H1 (cell line): ENCODE measurements at regions not wholly inside any gene's neighbourhood (a gene's known extent, or its start where the extent isn't known, plus 50 kb on each side); places are given as distances from the start of the nearest gene placed in this dataset.

ENCODE experiments used
- CTCF ChIA-PET: fragments of 300-600 bp; sonication (Branson Sonifier 250); formaldehyde crosslinking; loops from one replicate; lab custom pipeline; 2021; ENCODE audit not compliant: partially characterized antibody; lab: Charles Lee
- POLR2A ChIA-PET: fragments of 300-600 bp; sonication (Branson Sonifier 250); formaldehyde crosslinking; loops from one replicate; lab custom pipeline; 2021; ENCODE audit warnings: inconsistent platforms; ENCODE audit not compliant: partially characterized antibody; lab: Charles Lee
- DNase-seq, 2 experiments: peaks; one replicate each; pipeline versions ENCODE4 v3.0.0 to v3.0.0-alpha.2; 2010 to 2022; ENCODE audit warnings: low spot score in 2 of 2, low read depth in 1 of 2, mixed read lengths in 1 of 2
- FAIRE-seq: peaks from 2 replicates; lab custom pipeline; 2011; peaks lifted over from hg19 to GRCh38; lab: Jason Lieb, UNC
- H2AFZ ChIP-seq: 2 replicates; pipeline ENCODE4 v1.8.1; 2012; ENCODE audit warnings: low read length, inconsistent platforms
- H2AK5ac ChIP-seq: 2 replicates; pipeline ENCODE4 v1.6.1; 2013; ENCODE audit warnings: low read depth, low read length
- H2BK120ac ChIP-seq: replicated peaks from 2 replicates; pipeline ENCODE3; 2013; ENCODE audit warnings: low read depth, low read length, inconsistent platforms
- H2BK12ac ChIP-seq: 2 replicates; pipeline ENCODE4 v1.6.1; 2013; ENCODE audit warnings: low read depth, low read length
- H2BK15ac ChIP-seq: 2 replicates; pipeline ENCODE4 v1.6.1; 2013; ENCODE audit warnings: low read length
- H2BK20ac ChIP-seq: 2 replicates; pipeline ENCODE4 v1.6.1; 2013; ENCODE audit warnings: low read length
- H2BK5ac ChIP-seq: 2 replicates; pipeline ENCODE4 v1.6.1; 2013; ENCODE audit warnings: low read depth, low read length
- H3K14ac ChIP-seq: 2 replicates; pipeline ENCODE4 v1.6.1; 2013; ENCODE audit warnings: inconsistent platforms; ENCODE audit not compliant: insufficient read length
- H3K18ac ChIP-seq: 2 replicates; pipeline ENCODE4 v1.6.1; 2013; ENCODE audit warnings: low read length; ENCODE audit errors: extremely low read depth
- H3K23ac ChIP-seq: 2 replicates; pipeline ENCODE4 v1.6.1; 2013; ENCODE audit warnings: inconsistent platforms; ENCODE audit not compliant: insufficient read length
- H3K23me2 ChIP-seq: 2 replicates; pipeline ENCODE4 v1.6.1; 2013; ENCODE audit warnings: low read depth, low read length
- H3K27ac ChIP-seq: 2 replicates; pipeline ENCODE4 v1.6.1; 2011; ENCODE audit warnings: low read depth, low read length, inconsistent platforms
- H3K27me3 ChIP-seq, 4 experiments: replicated peaks in 1 of 4; 1 replicate in 1 of 4; 2 replicates in 3 of 4; pipeline versions ENCODE4 v1.6.1 to v1.8.1; 2011 to 2013; ENCODE audit warnings: low read length in 3 of 4, mild to moderate bottlenecking in 3 of 4, inconsistent platforms in 2 of 4, mixed read lengths in 2 of 4, moderate library complexity in 1 of 4; ENCODE audit not compliant: control insufficient read depth in 3 of 4, insufficient read depth in 3 of 4; ENCODE audit errors: extremely low read depth in 1 of 4
- H3K36me3 ChIP-seq, 4 experiments: 2 replicates each; pipeline versions ENCODE4 v1.6.1 to v1.8.1; 2011 to 2013; ENCODE audit warnings: mild to moderate bottlenecking in 4 of 4, low read length in 3 of 4, moderate library complexity in 2 of 4, control low read depth in 1 of 4, inconsistent platforms in 1 of 4; ENCODE audit not compliant: insufficient read depth in 4 of 4, control insufficient read depth in 2 of 4
- H3K4ac ChIP-seq: replicated peaks from 2 replicates; pipeline ENCODE3; 2013; ENCODE audit warnings: low read length, low read depth, mixed read lengths, inconsistent platforms; ENCODE audit not compliant: insufficient read length
- H3K4me1 ChIP-seq, 4 experiments: replicated peaks in 1 of 4; 1 replicate in 1 of 4; 2 replicates in 3 of 4; pipeline versions ENCODE4 v1.6.1 to v1.8.1; 2011 to 2013; ENCODE audit warnings: low read length in 3 of 4, inconsistent platforms in 2 of 4, mixed read lengths in 1 of 4; ENCODE audit not compliant: insufficient read depth in 4 of 4, control insufficient read depth in 3 of 4
- H3K4me2 ChIP-seq, 2 experiments: 2 replicates each; pipeline versions ENCODE4 v1.6.1 to v1.8.1; 2011 to 2013; ENCODE audit warnings: low read depth in 2 of 2, low read length in 2 of 2, control low read depth in 1 of 2, inconsistent platforms in 1 of 2, mild to moderate bottlenecking in 1 of 2; ENCODE audit not compliant: insufficient read depth in 1 of 2
- H3K4me3 ChIP-seq, 4 experiments: fragments of 200-600, 300-600 bp in 1 of 4; sonication (generic), shearing (Covaris generic), sonication (Bioruptor Twin) in 1 of 4; 2 replicates each; pipeline versions ENCODE4 v1.5.1 to v1.8.1; 2011 to 2016; ENCODE audit warnings: low read length in 4 of 4, low read depth in 3 of 4, control low read depth in 2 of 4, inconsistent platforms in 2 of 4, mild to moderate bottlenecking in 2 of 4, mixed read lengths in 1 of 4, moderate library complexity in 1 of 4; ENCODE audit not compliant: insufficient read depth in 2 of 4; ENCODE audit errors: extremely low read depth in 1 of 4
- H3K56ac ChIP-seq: replicated peaks from 2 replicates; pipeline ENCODE3; 2013; ENCODE audit warnings: low read depth, mild to moderate bottlenecking, mixed read lengths, low read length, inconsistent platforms; ENCODE audit not compliant: insufficient read length
- H3K79me1 ChIP-seq: 2 replicates; pipeline ENCODE4 v1.6.1; 2013; ENCODE audit warnings: low read depth, low read length, control low read depth
- H3K79me2 ChIP-seq, 2 experiments: 2 replicates each; pipeline versions ENCODE4 v1.6.1 to v1.8.1; 2012 to 2013; ENCODE audit warnings: low read length in 2 of 2, mild to moderate bottlenecking in 2 of 2, inconsistent platforms in 1 of 2; ENCODE audit not compliant: insufficient read depth in 2 of 2, control insufficient read depth in 1 of 2
- H3K9ac ChIP-seq, 4 experiments: replicated peaks in 1 of 4; 1 replicate in 1 of 4; 2 replicates in 3 of 4; pipeline versions ENCODE4 v1.6.1 to v1.8.1; 2011 to 2013; ENCODE audit warnings: low read depth in 3 of 4, low read length in 3 of 4, control low read depth in 2 of 4, mild to moderate bottlenecking in 2 of 4, moderate library complexity in 2 of 4, inconsistent platforms in 1 of 4; ENCODE audit errors: extremely low read depth in 1 of 4
- H3K9me3 ChIP-seq, 2 experiments: 2 replicates each; pipeline versions ENCODE4 v1.6.1 to v1.8.1; 2012 to 2013; ENCODE audit warnings: mild to moderate bottlenecking in 2 of 2, moderate library complexity in 2 of 2, control low read depth in 1 of 2, inconsistent platforms in 1 of 2, low read depth in 1 of 2, low read length in 1 of 2, mixed read lengths in 1 of 2; ENCODE audit not compliant: insufficient read depth in 2 of 2
- H4K20me1 ChIP-seq, 2 experiments: replicated peaks in 1 of 2; 2 replicates each; pipeline versions ENCODE3 to v1.8.1; 2011 to 2013; ENCODE audit warnings: inconsistent platforms in 2 of 2, low read length in 2 of 2, mild to moderate bottlenecking in 1 of 2; ENCODE audit not compliant: insufficient read depth in 2 of 2, control insufficient read depth in 1 of 2
- H4K5ac ChIP-seq: 2 replicates; pipeline ENCODE4 v1.6.1; 2013; ENCODE audit warnings: low read length, low read depth, mixed read lengths, inconsistent platforms; ENCODE audit not compliant: insufficient read length
- H4K8ac ChIP-seq: 2 replicates; pipeline ENCODE4 v1.8.0; 2013; ENCODE audit warnings: mild to moderate bottlenecking, moderate library complexity, low read length, inconsistent platforms; ENCODE audit not compliant: insufficient read depth; ENCODE audit errors: extremely low read depth
- H4K91ac ChIP-seq: replicated peaks from 2 replicates; pipeline ENCODE3; 2013; ENCODE audit warnings: low read length, mixed read lengths, inconsistent platforms; ENCODE audit not compliant: insufficient read length
- CBX8 ChIP-seq: fragments of 300-800, 300-1000 bp; sonication (generic); IDR thresholded peaks from 2 replicates; pipeline ENCODE4 v1.7.1; 2016; ENCODE audit warnings: low read depth, low read length, borderline replicate concordance
- CEBPB ChIP-seq: IDR thresholded peaks from 2 replicates; pipeline ENCODE4 v1.6.1; 2012; ENCODE audit warnings: low read depth, low read length
- EZH2 ChIP-seq: fragments of 200-600 bp; sonication (generic); IDR thresholded peaks from 2 replicates; pipeline ENCODE4 v1.7.1; 2012; ENCODE audit warnings: low read depth, mild to moderate bottlenecking, moderate library complexity, low read length, inconsistent platforms; ENCODE audit not compliant: severe bottlenecking
- HDAC6 ChIP-seq: IDR thresholded peaks from one replicate; pipeline ENCODE4 v1.7.1; 2012; ENCODE audit warnings: low read depth, mild to moderate bottlenecking, inconsistent platforms, low read length, moderate library complexity
- JUN ChIP-seq: IDR thresholded peaks from 2 replicates; pipeline ENCODE4 v1.6.1; 2011; ENCODE audit warnings: low read depth, mild to moderate bottlenecking, improper control_type of control experiment, low read length
- NANOG ChIP-seq: IDR thresholded peaks from 2 replicates; pipeline ENCODE4 v1.6.1; 2011; ENCODE audit warnings: low read length, low read depth, mild to moderate bottlenecking, inconsistent platforms; ENCODE audit not compliant: insufficient read depth, poor library complexity, severe bottlenecking
- POLR2A ChIP-seq, 2 experiments: IDR thresholded peaks; 1 replicate in 1 of 2; 2 replicates in 1 of 2; pipeline ENCODE4 v1.6.1; 2011; ENCODE audit warnings: low read depth in 2 of 2, low read length in 2 of 2, mild to moderate bottlenecking in 2 of 2; ENCODE audit errors: control extremely low read depth in 1 of 2
- POLR2AphosphoS5 ChIP-seq: IDR thresholded peaks from 2 replicates; pipeline ENCODE4 v1.6.1; 2011; ENCODE audit warnings: low read depth, low read length
- RFX5 ChIP-seq: IDR thresholded peaks from 2 replicates; pipeline ENCODE4 v1.6.1; 2011; ENCODE audit warnings: low read depth, low read length, improper control_type of control experiment, borderline replicate concordance
- SP2 ChIP-seq: IDR thresholded peaks from 2 replicates; pipeline ENCODE4 v1.6.1; 2012; ENCODE audit warnings: mild to moderate bottlenecking, low read length, inconsistent platforms
- WGBS, 2 experiments: shearing (Covaris generic) in 1 of 2; methylation state at CpG; one replicate each; pipeline versions ENCODE4 v1.1.6 to v1.1.7; 2013 to 2015; ENCODE audit warnings: low lambda C conversion rate in 2 of 2, mixed read lengths in 2 of 2, inconsistent platforms in 1 of 2, low coverage in 1 of 2, missing lambda C conversion rate in 1 of 2; ENCODE audit not compliant: insufficient replicate concordance in 2 of 2, insufficient coverage in 1 of 2, insufficient read length in 1 of 2; ENCODE audit errors: extremely low coverage in 1 of 2, missing lambda C conversion rate in 1 of 2; 5-methylcytosine and 5-hydroxymethylcytosine counted together

- H3K27me3 ChIP-seq, result no peaks in the 10 kb centered on the region
- H3K4me3 ChIP-seq, result no peak overlapping the region
- H3K9ac ChIP-seq, result no peak overlapping the region
- no peak overlapping the region for H3K14ac ChIP-seq
- no peak overlapping the region for H3K56ac ChIP-seq
- H3K23ac ChIP-seq, result no peak overlapping the region
- 0 out of 2 replicates have a peak overlapping the region, but pooled peaks have one; percentile 41 for H2BK12ac ChIP-seq
- H3K4me1 ChIP-seq, result peaks cover 0 to 2% (median under 1%) of the 10 kb centered on the region in 4 experiments; a peak in 1 of 7 replicates
- H3K27ac ChIP-seq, result no peak overlapping the region
- WGBS, 2 experiments, result 100% methylated on average over 2 of the region's 2 CpGs; no CpG with 5 or more reads in 1 of the 2 experiments
- no peaks in the 10 kb centered on the region for H3K79me2 ChIP-seq
- H4K91ac ChIP-seq, result no peak overlapping the region
- H3K18ac ChIP-seq, result no peak overlapping the region
- DNase-seq (no peak), FAIRE-seq (no peak)
- H4K20me1 ChIP-seq, result no peaks in the 10 kb centered on the region
- no peak overlapping the region for H2BK120ac ChIP-seq
- no peak overlapping the region for H2BK20ac ChIP-seq
- POLR2A ChIA-PET, result no interaction called here
- no peak overlapping the region for H2BK15ac ChIP-seq
- H4K8ac ChIP-seq, result no peak overlapping the region
- no peak overlapping the region for H2BK5ac ChIP-seq
- no peak overlapping the region for H3K4me2 ChIP-seq
- no peaks in the 10 kb centered on the region for H3K9me3 ChIP-seq
- no peaks in the 10 kb centered on the region for H3K23me2 ChIP-seq
- CTCF ChIA-PET, result no interaction called here
- no peak overlapping the region for H2AFZ ChIP-seq
- TF ChIP-seq RFX5 (no peak), SP2 (no peak), POLR2AphosphoS5 (no peak), POLR2A (IDR thresholded peaks at IDR 0.05; ENCODE audit: control extremely low read depth in 1 of 2, low read depth in 2 of 2, low read length in 2 of 2) (no peak), CEBPB (no peak), EZH2 (no peak), CBX8 (no peak), JUN (no peak), HDAC6 (no peak), NANOG (no peak)
- H3K36me3 ChIP-seq, result no peaks in the 10 kb centered on the region
- no peaks in the 10 kb centered on the region for H3K79me1 ChIP-seq
- H2AK5ac ChIP-seq, result no peak overlapping the region
- H4K5ac ChIP-seq, result no peak overlapping the region
- no peak overlapping the region for H3K4ac ChIP-seq
Observed at GRCh38 chr6:94443701-94444100, 1024.3 kb upstream of the EPHA7 start.
